ENCODE measurements at regions not wholly inside any gene's neighbourhood (a gene's known extent, or its start where the extent isn't known, plus 50 kb on each side); places are given as distances from the start of the nearest gene placed in this dataset.

- no peak overlapping the region for H3K4me3 ChIP-seq (ENCODE audit: low read depth, low read length)
- no peak for DNase-seq (ENCODE audit: low read depth, low spot score)
- in situ Hi-C loops (cut with HindIII; ENCODE audit: low sequenced_read_pairs), result no loop called here
- no peak for TF ChIP-seq CTCF (IDR thresholded peaks at IDR 0.05; ENCODE audit: low read depth, low read length)
Observed at GRCh38 chr14:49203676-49204075, 382.5 kb downstream of the RPS29 start.

- in situ Hi-C loops (cut with HindIII; ENCODE audit: low sequenced_read_pairs), result no loop called here
- H3K4me3 ChIP-seq (ENCODE audit: low read depth, low read length), result no peak overlapping the region
- no peak for TF ChIP-seq CTCF (IDR thresholded peaks at IDR 0.05; ENCODE audit: low read depth, low read length)
- DNase-seq (ENCODE audit: low read depth, low spot score), result no peak
Observed at GRCh38 chr14:49199159-49199558, 387.0 kb downstream of the RPS29 start.

DNA sequence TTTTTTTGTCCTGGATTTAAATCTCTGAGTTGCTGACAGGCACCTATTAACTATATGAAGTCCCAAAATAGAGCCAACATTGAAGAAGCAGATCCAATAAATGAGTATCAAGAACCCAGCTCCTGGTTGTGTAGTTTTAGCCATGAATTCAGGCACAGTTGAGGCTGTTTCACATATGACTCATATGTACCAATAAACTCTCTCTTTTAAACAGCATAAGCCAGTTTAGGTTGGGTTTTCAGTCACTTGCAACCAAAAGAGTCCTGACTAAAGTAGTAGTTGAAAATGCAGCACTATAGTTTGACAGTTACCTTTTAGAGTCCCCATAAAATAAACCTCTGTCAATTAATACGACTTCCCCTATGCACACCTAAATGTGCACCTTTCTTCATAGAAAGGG, 389.9 kb downstream of the RPS29 start:
- in situ Hi-C loops (cut with HindIII; ENCODE audit: low sequenced_read_pairs), result no loop called here
- TF ChIP-seq CTCF (IDR thresholded peaks at IDR 0.05; ENCODE audit: low read depth, low read length), result no peak

DNA sequence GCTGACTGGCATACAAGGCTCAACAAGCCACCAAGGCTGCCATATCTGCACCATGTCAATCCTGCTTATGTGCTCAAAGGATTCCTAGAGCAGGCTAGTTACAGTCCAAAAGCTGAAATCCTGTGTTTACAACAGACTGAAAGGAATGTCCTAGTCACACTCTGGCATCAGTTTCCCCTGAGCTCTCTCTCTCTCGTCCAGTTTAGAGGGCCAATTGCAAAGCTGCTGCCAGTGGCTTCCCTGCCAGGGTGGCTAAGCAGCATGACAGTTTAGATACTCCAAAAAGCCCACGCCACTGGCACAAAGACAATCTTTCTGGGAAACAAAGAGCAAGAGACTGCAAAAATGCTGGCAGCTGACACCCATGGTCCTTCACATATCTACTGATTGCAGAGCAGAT, 392.1 kb downstream of the RPS29 start:
- no peak overlapping the region for H3K4me3 ChIP-seq (ENCODE audit: low read depth, low read length)
- TF ChIP-seq CTCF (IDR thresholded peaks at IDR 0.05; ENCODE audit: low read depth, low read length), result no peak
- in situ Hi-C loops (cut with HindIII; ENCODE audit: low sequenced_read_pairs), result no loop called here
- DNase-seq (ENCODE audit: low read depth, low spot score), result no peak

More for the DNA sequence above, 389.9 kb downstream of the RPS29 start:
- no peak for DNase-seq (ENCODE audit: low read depth, low spot score)
- no peak overlapping the region for H3K4me3 ChIP-seq (ENCODE audit: low read depth, low read length)

DNA sequence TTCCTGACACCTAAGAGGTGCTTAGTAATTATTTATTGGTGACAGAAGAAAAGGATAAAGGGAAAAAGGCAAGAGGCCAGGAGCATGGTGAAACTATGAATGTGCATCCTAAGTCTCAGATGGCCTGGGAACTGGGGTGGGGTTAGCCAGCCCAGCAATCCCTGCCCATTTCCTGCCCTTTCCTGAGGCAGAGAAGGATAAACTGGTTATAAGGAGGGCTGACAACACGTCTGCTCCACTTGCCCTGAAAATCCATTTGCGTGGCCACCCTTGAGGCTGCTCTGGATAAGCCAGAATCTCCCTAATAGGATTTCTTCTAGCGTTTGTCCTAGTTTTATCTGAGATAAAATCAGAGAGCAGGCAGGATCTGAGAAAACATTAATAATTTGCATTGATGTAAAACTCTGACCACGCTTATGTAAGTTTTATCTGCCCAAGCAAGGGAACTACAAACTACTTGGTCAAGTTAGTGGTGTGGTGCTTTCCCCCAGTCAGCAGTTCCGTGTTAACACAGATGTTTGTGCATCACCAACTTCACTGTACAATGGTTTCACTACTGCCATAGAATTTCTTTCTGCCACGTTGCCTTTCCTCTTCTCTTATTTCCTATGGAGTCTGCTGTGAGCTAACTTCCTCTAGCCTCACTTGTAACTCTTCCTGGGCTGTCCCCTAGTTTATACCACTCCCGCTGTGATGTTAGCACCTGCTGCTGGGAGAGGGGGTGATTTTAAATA, 392.7 kb downstream of the RPS29 start:
- in situ Hi-C loops (cut with HindIII; ENCODE audit: low sequenced_read_pairs), result no loop called here
- TF ChIP-seq CTCF (IDR thresholded peaks at IDR 0.05; ENCODE audit: low read depth, low read length), result no peak
- H3K4me3 ChIP-seq (ENCODE audit: low read depth, low read length), result no peak overlapping the region
- no peak for DNase-seq (ENCODE audit: low read depth, low spot score)

- in situ Hi-C loops (cut with HindIII; ENCODE audit: low sequenced_read_pairs), result no loop called here
- TF ChIP-seq CTCF (IDR thresholded peaks at IDR 0.05; ENCODE audit: low read depth, low read length), result no peak
- H3K4me3 ChIP-seq (ENCODE audit: low read depth, low read length), result no peak overlapping the region
- DNase-seq (ENCODE audit: low read depth, low spot score), result no peak
Observed at GRCh38 chr14:49191380-49191779, 394.8 kb downstream of the RPS29 start.
